HG03457 (cell line): ENCODE measurements at regions not wholly inside any gene's neighbourhood (a gene's known extent, or its start where the extent isn't known, plus 50 kb on each side); places are given as distances from the start of the nearest gene placed in this dataset.

Source experiments
- ATAC-seq: cut with Tn5 transposase; IDR thresholded peaks from one replicate; pipeline ENCODE4 v1.9.1; 2021; ENCODE audit warnings: moderate number of reproducible peaks; ENCODE audit not compliant: unreplicated experiment

GRCh38 chr2:228722311-228722710 is 540.8 kb upstream of the SPHKAP start:
- ATAC-seq = no peak

GRCh38 chr2:228720895-228721294 is 539.4 kb upstream of the SPHKAP start:
- no peak for ATAC-seq

GRCh38 chr2:228709788-228710371 is 528.4 kb upstream of the SPHKAP start:
- ATAC-seq = no peak

GRCh38 chr2:228707846-228708245 is 526.4 kb upstream of the SPHKAP start:
- no peak for ATAC-seq

- ATAC-seq = no peak
Observed at GRCh38 chr2:228705318-228705717, 523.8 kb upstream of the SPHKAP start.

DNA sequence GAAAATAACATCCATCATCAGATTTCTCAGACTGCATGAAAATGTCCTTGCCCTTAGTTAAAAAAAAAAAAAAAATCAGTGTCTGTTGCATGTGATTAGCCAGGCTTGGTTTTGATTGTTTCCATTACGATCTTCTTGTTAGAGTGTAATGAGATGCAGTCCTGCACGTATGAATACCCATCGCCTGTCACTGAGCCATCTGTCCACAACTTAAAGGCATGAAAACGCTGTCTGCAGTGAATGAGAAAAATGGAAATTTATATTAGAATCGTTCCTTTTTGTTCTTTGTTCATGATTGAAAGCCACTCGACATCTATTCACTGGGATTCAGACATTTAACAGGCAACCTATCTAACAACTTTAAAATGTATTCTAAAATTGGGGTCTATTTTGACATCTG is 521.7 kb upstream of the SPHKAP start:
- no peak for ATAC-seq

- ATAC-seq = no peak
Observed at GRCh38 chr2:228701506-228701905, 520.0 kb upstream of the SPHKAP start.

GRCh38 chr2:228700638-228701037 is 519.2 kb upstream of the SPHKAP start:
- no peak for ATAC-seq

- no peak for ATAC-seq
Observed at GRCh38 chr2:228699888-228700287, 518.4 kb upstream of the SPHKAP start.

DNA sequence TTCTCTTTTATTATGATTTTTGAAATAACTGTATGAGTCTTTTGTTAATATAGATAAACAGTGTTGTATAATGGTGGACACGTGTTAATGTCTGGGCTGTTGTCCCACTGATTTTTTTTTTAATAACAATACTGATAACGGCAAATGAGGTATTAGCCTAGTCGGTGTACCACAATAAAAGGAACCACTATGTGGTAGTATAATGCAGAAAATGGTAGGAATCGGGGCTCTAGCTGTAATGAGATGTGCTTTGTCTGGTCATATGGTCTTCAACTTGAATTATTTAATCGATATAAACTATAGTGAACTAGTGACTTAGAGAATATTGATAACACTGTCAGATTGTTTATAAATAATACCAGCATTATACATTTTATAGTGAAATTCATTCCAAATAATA is 517.9 kb upstream of the SPHKAP start:
- ATAC-seq = no peak

- no peak for ATAC-seq
Observed at GRCh38 chr2:228698963-228699362, 517.5 kb upstream of the SPHKAP start.

- ATAC-seq = no peak
Observed at GRCh38 chr2:228697456-228697855, 516.0 kb upstream of the SPHKAP start.

DNA sequence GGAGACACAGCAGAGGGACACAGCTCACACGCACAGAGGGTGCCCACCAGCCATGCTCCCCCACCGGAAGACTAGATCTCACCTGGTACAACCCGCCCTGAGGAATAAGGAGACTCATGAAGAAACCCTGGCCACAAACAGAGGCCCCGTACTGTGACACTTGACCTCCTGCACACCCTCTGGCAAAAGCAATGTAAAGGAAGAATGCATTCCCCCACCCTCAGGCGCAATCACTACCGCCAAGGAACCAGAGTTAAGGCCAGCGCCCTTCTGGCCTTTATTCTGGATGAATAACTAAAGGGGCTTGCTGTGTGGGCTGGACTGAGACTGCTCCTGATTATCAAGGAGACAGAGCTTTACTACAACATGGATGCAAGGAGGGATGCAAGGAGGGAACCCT is 509.2 kb upstream of the SPHKAP start:
- ATAC-seq = no peak

DNA sequence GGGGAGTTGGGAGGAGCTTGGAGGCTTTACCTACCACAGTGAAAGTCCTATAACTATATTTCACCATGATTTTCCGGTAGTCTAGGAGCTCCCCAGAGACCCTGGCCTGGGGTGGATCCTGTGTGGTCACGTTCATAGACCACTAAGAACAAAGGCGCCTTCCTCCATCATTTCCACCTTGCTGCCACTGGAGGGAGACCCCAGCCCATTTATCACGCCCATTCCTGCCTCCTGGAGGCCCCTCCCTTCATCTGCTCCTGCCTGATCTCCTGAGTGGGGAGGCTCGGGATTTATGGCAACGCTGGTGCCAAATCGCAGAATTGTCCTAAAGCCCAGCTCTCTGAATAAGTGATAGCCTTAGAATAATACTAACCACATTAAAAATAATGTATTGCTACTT is 507.6 kb upstream of the SPHKAP start:
- no peak for ATAC-seq

DNA sequence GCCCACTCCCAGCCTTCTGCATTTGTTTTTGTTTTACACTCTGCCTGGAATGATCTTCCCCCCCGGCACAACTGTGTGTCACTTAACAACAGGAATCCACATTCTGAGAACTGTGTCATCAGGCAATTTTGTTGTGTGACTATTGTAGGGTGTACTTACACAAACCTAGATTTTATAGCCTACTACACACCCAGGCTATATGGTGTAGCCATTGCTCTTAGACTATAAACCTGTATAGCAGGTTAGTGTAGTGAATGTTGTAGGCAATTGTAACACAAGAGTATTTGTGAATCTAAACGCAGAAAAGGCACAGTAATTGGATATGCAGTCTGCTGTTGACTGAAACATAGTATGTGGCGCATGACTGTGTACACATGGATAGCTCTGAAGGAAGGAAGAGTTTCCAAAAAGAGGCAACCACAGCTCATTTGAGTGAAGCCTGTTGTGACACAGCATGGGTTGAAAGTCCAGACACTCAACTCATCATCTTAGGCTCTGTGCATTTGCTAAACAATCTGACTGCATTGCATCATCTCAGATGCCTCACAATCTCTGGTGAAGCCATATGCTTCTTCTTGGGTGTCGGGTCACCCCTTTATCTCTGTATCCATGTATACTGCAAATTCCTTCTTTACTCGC is 506.6 kb upstream of the SPHKAP start:
- ATAC-seq = no peak

- ATAC-seq = no peak
Observed at GRCh38 chr2:228681979-228682378, 500.5 kb upstream of the SPHKAP start.

DNA sequence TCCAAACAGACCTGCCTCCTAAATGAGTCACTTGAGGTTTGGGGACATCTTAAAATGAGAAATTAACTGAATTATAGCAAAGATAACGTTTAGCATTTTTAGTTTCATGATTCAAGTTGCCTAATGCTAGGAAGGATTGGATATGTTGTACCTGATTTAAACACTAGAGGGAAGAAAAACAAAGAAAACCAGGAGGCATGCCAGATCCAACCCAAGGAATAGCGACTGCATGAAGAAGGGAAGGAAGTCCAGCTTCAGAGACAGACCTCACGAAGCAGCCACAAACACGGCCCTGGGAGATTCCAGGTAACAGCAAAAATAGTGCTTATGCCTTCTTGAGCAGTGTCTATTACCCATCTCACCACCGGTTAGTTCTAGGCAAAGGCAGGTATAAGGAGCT is 499.9 kb upstream of the SPHKAP start:
- no peak for ATAC-seq

DNA sequence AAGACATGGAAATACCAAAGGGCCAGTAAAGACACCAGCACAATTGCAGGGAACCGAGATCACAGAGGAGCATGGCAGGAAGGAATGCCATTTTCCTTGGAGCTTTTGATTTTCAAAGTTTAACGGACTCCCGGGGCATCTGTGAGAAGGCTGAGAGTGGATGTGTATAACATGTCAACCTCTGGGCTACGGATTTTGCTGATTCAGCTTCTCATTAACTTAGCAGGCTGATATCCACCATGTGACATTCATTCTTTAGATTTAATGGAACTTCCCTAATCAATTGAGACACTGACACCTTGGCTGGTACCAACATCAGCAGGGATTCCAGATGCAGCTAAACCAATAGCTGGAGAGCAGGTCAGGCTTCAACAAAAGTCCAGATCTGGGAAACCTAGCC is 496.6 kb upstream of the SPHKAP start:
- no peak for ATAC-seq

DNA sequence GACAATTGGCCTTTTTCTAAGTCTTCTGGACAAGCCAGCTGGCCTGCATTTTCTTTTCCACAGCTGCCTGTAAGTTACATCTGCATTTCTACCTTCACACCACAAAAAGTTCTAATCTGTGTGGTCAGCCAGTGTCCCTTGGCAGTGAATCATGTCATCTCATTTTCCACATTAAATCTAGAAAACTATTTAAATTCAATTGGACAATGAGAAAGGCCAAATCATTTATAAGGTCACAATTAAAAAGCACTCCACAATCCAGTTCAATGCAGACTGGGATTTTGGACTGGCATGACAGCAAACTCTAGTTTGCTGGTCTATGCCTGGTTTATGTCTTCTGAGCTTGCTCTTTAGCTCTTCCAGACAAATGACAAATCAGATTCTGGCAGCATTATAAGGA is 494.2 kb upstream of the SPHKAP start:
- no peak for ATAC-seq

DNA sequence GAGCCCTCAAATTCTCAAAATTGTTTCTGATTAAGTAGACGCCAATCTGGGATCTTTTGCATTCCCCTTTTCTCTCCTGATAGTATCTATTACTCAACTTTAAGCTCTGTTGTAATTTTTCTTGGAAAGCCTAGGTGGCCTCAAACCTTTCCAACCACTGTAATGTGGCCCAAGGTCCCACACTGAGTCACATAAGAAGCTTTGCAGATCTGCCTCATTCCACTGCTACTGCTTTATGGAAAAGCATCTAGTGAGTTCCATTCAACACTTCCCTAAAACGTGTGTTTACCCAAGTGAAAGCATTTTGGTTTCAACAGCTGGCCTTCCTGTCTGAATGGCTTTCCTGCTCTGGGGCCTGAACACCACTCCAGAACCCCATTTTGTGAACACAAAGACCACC is 493.6 kb upstream of the SPHKAP start:
- ATAC-seq = no peak

DNA sequence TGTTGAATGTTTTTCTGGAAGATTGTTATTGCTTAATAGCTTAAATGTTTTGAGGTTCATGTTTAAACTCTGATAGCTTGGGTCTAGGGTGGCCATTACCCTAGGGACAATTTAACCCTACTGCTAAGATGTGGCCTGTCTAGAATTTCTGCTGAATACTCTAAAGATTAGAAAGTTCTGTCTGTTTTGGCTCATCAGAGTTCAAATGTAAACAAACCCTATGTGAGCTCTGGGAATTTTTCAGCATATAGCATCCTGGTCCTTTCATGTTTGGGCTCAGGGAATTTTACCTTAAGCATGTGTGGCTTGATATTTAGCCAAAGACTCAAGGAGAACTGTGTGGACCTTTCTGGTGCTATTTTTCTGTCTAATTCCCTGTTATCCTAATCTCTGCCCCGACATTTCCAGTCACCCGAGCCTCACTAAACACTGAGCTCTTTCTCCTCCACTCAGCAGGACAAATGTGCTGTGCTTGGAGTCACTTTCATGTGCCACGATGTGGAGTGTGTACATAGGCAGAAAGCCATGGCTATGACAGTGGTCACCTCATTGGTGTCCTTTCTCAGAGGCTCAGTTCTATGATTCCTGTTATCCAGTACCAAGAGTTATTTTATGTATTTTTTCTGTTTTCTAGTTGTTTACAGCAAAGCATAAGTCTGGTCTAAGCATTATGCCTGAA is 492.5 kb upstream of the SPHKAP start:
- no peak for ATAC-seq

DNA sequence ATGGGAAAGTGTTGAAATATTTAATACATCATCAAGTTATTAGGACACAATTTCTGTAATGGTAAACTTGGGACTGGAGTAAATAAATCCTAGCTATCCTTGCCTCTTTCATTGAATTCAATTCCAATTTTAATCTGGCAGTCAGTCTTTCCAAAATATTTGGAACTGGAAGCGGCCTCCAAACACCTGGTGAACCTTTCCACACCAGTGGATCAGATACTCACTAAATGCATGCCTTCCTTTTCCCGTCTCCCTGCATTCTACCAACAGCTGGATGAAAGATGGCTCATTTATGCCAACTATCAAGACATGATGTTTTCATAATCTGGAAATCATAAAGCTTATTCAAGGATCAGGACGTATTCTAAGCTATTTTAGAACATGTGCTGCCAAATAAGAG is 488.2 kb upstream of the SPHKAP start:
- ATAC-seq = no peak

- no peak for ATAC-seq
Observed at GRCh38 chr2:228665232-228665631, 483.7 kb upstream of the SPHKAP start.
